IMR-90 (cell line): ENCODE measurements at regions not wholly inside any gene's neighbourhood (a gene's known extent, or its start where the extent isn't known, plus 50 kb on each side); places are given as distances from the start of the nearest gene placed in this dataset.

Experiments
- ATAC-seq: fragments of 200-7000 bp; cut with Tn5 transposase; 2 replicates; pipeline ENCODE4 v1.9.1; 2020; ENCODE audit warnings: low read depth, mild to moderate bottlenecking, moderate library complexity
- BruUV-seq: library from RNA; stranded (reverse); fragments of 400-500 nt; replicated peaks from 2 replicates; lab custom pipeline; 2021; lab: Mats Ljungman, UMichigan
- CTCF ChIA-PET: fragments of 300-600 bp; formaldehyde crosslinking; extraction: SDS; loops from one replicate; lab custom pipeline; 2021; ENCODE audit warnings: antibody characterized with exemption; lab: Yijun Ruan, JAX
- POLR2A ChIA-PET: fragments of 300-600 bp; sonication (Branson Sonifier 250); formaldehyde crosslinking; loops from one replicate; lab custom pipeline; 2022; ENCODE audit warnings: antibody characterized with exemption; ENCODE audit not compliant: unreplicated experiment; lab: Charles Lee
- DNase-seq: peaks from one replicate; pipeline ENCODE4 v3.0.0; 2013
- H2AFZ ChIP-seq: replicated peaks from 2 replicates; pipeline ENCODE3; 2013; ENCODE audit warnings: low read length, mild to moderate bottlenecking; ENCODE audit not compliant: poor library complexity
- H2AK5ac ChIP-seq: 2 replicates; pipeline ENCODE4 v1.6.1; 2013; ENCODE audit warnings: low read depth, low read length, inconsistent platforms
- H2AK9ac ChIP-seq: replicated peaks from 2 replicates; pipeline ENCODE3; 2013; ENCODE audit warnings: mild to moderate bottlenecking, low read depth, low read length, moderate library complexity; ENCODE audit not compliant: poor library complexity
- H2BK120ac ChIP-seq: 2 replicates; pipeline ENCODE4 v1.6.1; 2013; ENCODE audit warnings: low read depth, low read length, inconsistent platforms
- H2BK15ac ChIP-seq: 3 replicates; pipeline ENCODE4 v1.6.1; 2013; ENCODE audit warnings: low read depth, low read length, inconsistent platforms
- H2BK20ac ChIP-seq: 2 replicates; pipeline ENCODE4 v1.6.1; 2013; ENCODE audit warnings: low read depth, mild to moderate bottlenecking, inconsistent platforms, low read length, moderate library complexity
- H2BK5ac ChIP-seq: 2 replicates; pipeline ENCODE4 v1.6.1; 2013; ENCODE audit warnings: mild to moderate bottlenecking, low read depth, low read length, inconsistent platforms; ENCODE audit not compliant: poor library complexity, severe bottlenecking
- H3K14ac ChIP-seq: replicated peaks from 2 replicates; pipeline ENCODE4 v1.6.1; 2013; ENCODE audit warnings: low read depth, low read length, inconsistent platforms
- H3K18ac ChIP-seq: 2 replicates; pipeline ENCODE4 v1.6.1; 2013; ENCODE audit warnings: low read depth, low read length, control low read depth
- H3K23ac ChIP-seq: 2 replicates; pipeline ENCODE4 v1.6.1; 2013; ENCODE audit warnings: low read depth, low read length, inconsistent platforms
- H3K27ac ChIP-seq: 2 replicates; pipeline ENCODE4 v1.5.1; 2013; ENCODE audit warnings: mild to moderate bottlenecking, control low read depth, low read length; ENCODE audit not compliant: insufficient read depth
- H3K27me3 ChIP-seq: 2 replicates; pipeline ENCODE4 v1.6.1; 2013; ENCODE audit warnings: low read length; ENCODE audit not compliant: control insufficient read depth, insufficient read depth
- H3K36me3 ChIP-seq: 2 replicates; pipeline ENCODE4 v1.6.1; 2013; ENCODE audit warnings: low read length, mixed read lengths; ENCODE audit not compliant: control insufficient read depth, insufficient read depth
- H3K4ac ChIP-seq: 2 replicates; pipeline ENCODE4 v1.6.1; 2013; ENCODE audit warnings: low read depth, low read length, inconsistent platforms
- H3K4me1 ChIP-seq: 2 replicates; pipeline ENCODE4 v1.6.1; 2013; ENCODE audit warnings: low read length, mixed read lengths; ENCODE audit not compliant: control insufficient read depth, insufficient read depth
- H3K4me2 ChIP-seq: 2 replicates; pipeline ENCODE4 v1.6.1; 2013; ENCODE audit warnings: low read depth, mild to moderate bottlenecking, control low read depth, low read length, moderate library complexity
- H3K4me3 ChIP-seq: 2 replicates; pipeline ENCODE4 v1.5.1; 2013; ENCODE audit warnings: low read depth, mild to moderate bottlenecking, control low read depth, low read length, moderate library complexity; ENCODE audit not compliant: insufficient read depth
- H3K56ac ChIP-seq: 2 replicates; pipeline ENCODE4 v1.6.1; 2013; ENCODE audit warnings: low read length, inconsistent platforms; ENCODE audit not compliant: insufficient read depth; ENCODE audit errors: extremely low read depth
- H3K79me1 ChIP-seq, 2 experiments: 2 replicates each; pipeline ENCODE4 v1.6.1; 2013; ENCODE audit warnings: low read length in 2 of 2, inconsistent platforms in 1 of 2, low read depth in 1 of 2
- H3K9ac ChIP-seq: 2 replicates; pipeline ENCODE4 v1.6.1; 2013; ENCODE audit warnings: low read depth, low read length, control low read depth
- H3K9me1 ChIP-seq: 2 replicates; pipeline ENCODE4 v1.6.1; 2013; ENCODE audit warnings: low read length, inconsistent platforms; ENCODE audit not compliant: insufficient read depth
- H3K9me3 ChIP-seq: 2 replicates; pipeline ENCODE4 v1.6.1; 2013; ENCODE audit warnings: low read length; ENCODE audit not compliant: control insufficient read depth, insufficient read depth
- H4K20me1 ChIP-seq: 2 replicates; pipeline ENCODE4 v1.6.1; 2013; ENCODE audit warnings: low read length, inconsistent platforms; ENCODE audit not compliant: insufficient read depth
- H4K5ac ChIP-seq: 2 replicates; pipeline ENCODE4 v1.6.1; 2013; ENCODE audit warnings: mild to moderate bottlenecking, low read depth, low read length, control low read depth
- H4K8ac ChIP-seq, 2 experiments: 2 replicates each; pipeline ENCODE4 v1.6.1; 2013; ENCODE audit warnings: low read depth in 2 of 2, low read length in 2 of 2, control low read depth in 1 of 2, inconsistent platforms in 1 of 2
- H4K91ac ChIP-seq: 2 replicates; pipeline ENCODE4 v1.6.1; 2013; ENCODE audit warnings: low read depth, low read length, inconsistent platforms; ENCODE audit not compliant: insufficient read depth
- CEBPB ChIP-seq: IDR thresholded peaks from 2 replicates; pipeline ENCODE4 v1.6.1; 2012; ENCODE audit warnings: low read depth, low read length, improper control_type of control experiment
- CTCF ChIP-seq: conservative IDR thresholded peaks from 2 replicates; pipeline ENCODE4 v1.5.1; 2012; ENCODE audit warnings: mild to moderate bottlenecking, low read depth, low read length, improper control_type of control experiment
- ELK1 ChIP-seq: fragments of 150-350 bp; IDR thresholded peaks from 2 replicates; pipeline ENCODE4 v1.6.1; 2016; ENCODE audit warnings: low read depth, mild to moderate bottlenecking, low read length, moderate library complexity, borderline replicate concordance
- FOS ChIP-seq: fragments of 150-350 bp; IDR thresholded peaks from 2 replicates; pipeline ENCODE4 v1.6.1; 2016; ENCODE audit warnings: low read depth, low read length
- MAFK ChIP-seq: IDR thresholded peaks from 2 replicates; pipeline ENCODE4 v1.6.1; 2012; ENCODE audit warnings: low read depth, low read length, improper control_type of control experiment
- NFE2L2 ChIP-seq: fragments of 150-350 bp; IDR thresholded peaks from 2 replicates; pipeline ENCODE4 v1.6.1; 2016; ENCODE audit warnings: low read depth, mild to moderate bottlenecking, low read length
- POLR2A ChIP-seq: IDR thresholded peaks from 2 replicates; pipeline ENCODE4 v1.6.1; 2012; ENCODE audit warnings: mild to moderate bottlenecking, low read depth, low read length
- USF2 ChIP-seq: fragments of 150-350 bp; IDR thresholded peaks from 2 replicates; pipeline ENCODE4 v1.6.1; 2017; ENCODE audit warnings: mild to moderate bottlenecking, antibody characterized with exemption, low read length, low read depth
- WGBS, 2 experiments: methylation state at CpG; one replicate each; pipeline versions ENCODE4 v1.1.5 to v1.1.7; 2013; ENCODE audit warnings: missing lambda C conversion rate in 2 of 2; ENCODE audit not compliant: insufficient read length in 1 of 2; ENCODE audit errors: extremely low coverage in 2 of 2; 5-methylcytosine and 5-hydroxymethylcytosine counted together
- dilution Hi-C: fragments of 300-500 bp; cut with HindIII; formaldehyde crosslinking; loops from one replicate; pipeline ENCODE4 v1.14.3; 2018; ENCODE audit warnings: low sequenced_read_pairs; ENCODE audit not compliant: unreplicated experiment
- in situ Hi-C: fragments of 300-500 bp; cut with MboI; formaldehyde crosslinking; loops from 3 replicates; pipeline ENCODE4 v1.14.3; 2019; ENCODE audit warnings: low sequenced_read_pairs, inconsistent platforms, mixed read lengths
- intact Hi-C: fragments of 100-400 bp; cut with micrococcal nuclease; formaldehyde crosslinking; loops from 2 replicates; pipeline ENCODE4 v1.10.0; 2022

GRCh38 chr18:1013951-1014350 is 109.3 kb downstream of the ADCYAP1 start:
- Histone ChIP-seq H3K18ac (no peak overlapping the region), H3K9me3 (peaks cover 14% of the 10 kb centered on the region), H3K9ac (no peak overlapping the region), H3K9me1 (no peaks in the 10 kb centered on the region), H3K36me3 (no peaks in the 10 kb centered on the region), H3K23ac (no peak overlapping the region), H2AK9ac (no peak overlapping the region), H3K4me1 (no peaks in the 10 kb centered on the region), H2BK20ac (no peak overlapping the region), H4K20me1 (no peaks in the 10 kb centered on the region), H3K14ac (no peak overlapping the region), H2BK5ac (no peak overlapping the region), H2AFZ (no peak overlapping the region), H3K27me3 (no peaks in the 10 kb centered on the region), H4K91ac (no peak overlapping the region), H3K27ac (no peak overlapping the region), H2AK5ac (no peak overlapping the region), H3K79me1 (no peaks in the 10 kb centered on the region), H3K4me3 (no peak overlapping the region), H4K8ac (no peak overlapping the region), H4K5ac (no peak overlapping the region), H2BK15ac (no peak overlapping the region), H3K4me2 (no peak overlapping the region), H2BK120ac (no peak overlapping the region), H3K56ac (no peak overlapping the region), H3K4ac (no peak overlapping the region)
- dilution Hi-C loops: no loop called here
- TF ChIP-seq NFE2L2 (no peak), MAFK (no peak), ELK1 (no peak), USF2 (no peak), FOS (no peak), CEBPB (no peak), POLR2A (no peak), CTCF (no peak)
- intact Hi-C loops: no loop called here
- no peak for ATAC-seq
- no CpG with 5 or more reads among the region's 1 CpG for WGBS, 2 experiments
- CTCF ChIA-PET: no interaction called here
- BruUV-seq: no TSS peak
- DNase-seq: no peak
- POLR2A ChIA-PET: no interaction called here
- in situ Hi-C loops: no loop called here
